Cerebellar cortex (tissue), 1 donor: ENCODE measurements at regions not wholly inside any gene's neighbourhood (a gene's known extent, or its start where the extent isn't known, plus 50 kb on each side); places are given as distances from the start of the nearest gene placed in this dataset.

Experiments used
- DNase-seq: peaks from one replicate; pipeline ENCODE4 v3.0.0-alpha.2; 2015; ENCODE audit warnings: low spot score

GRCh38 chr21:38984982-38985567, 179.3 kb downstream of the ETS2 start:
- no peak for DNase-seq

- DNase-seq: no peak
These were observed 178.8 kb downstream of the ETS2 start for GRCh38 chr21:38984568-38984967.

GRCh38 chr21:38983560-38983959, 177.8 kb downstream of the ETS2 start:
- no peak for DNase-seq

GRCh38 chr21:38982804-38983203, 177.1 kb downstream of the ETS2 start:
- no peak for DNase-seq

GRCh38 chr21:38982096-38982495, 176.4 kb downstream of the ETS2 start:
- no peak for DNase-seq

GRCh38 chr21:38980416-38981313, 174.9 kb downstream of the ETS2 start:
- DNase-seq: no peak

GRCh38 chr21:38979271-38980121, 173.8 kb downstream of the ETS2 start:
- no peak for DNase-seq

- DNase-seq: no peak
These were observed 171.2 kb downstream of the ETS2 start for GRCh38 chr21:38976900-38977299.

- DNase-seq: no peak
These were observed 167.8 kb downstream of the ETS2 start for GRCh38 chr21:38973552-38973951.

- no peak for DNase-seq
These were observed 166.3 kb downstream of the ETS2 start for GRCh38 chr21:38972078-38972477.

GRCh38 chr21:38970765-38971164, 165.0 kb downstream of the ETS2 start:
- DNase-seq: no peak

GRCh38 chr21:38968887-38969543, 163.3 kb downstream of the ETS2 start:
- no peak for DNase-seq

- no peak for DNase-seq
These were observed 160.3 kb downstream of the ETS2 start for GRCh38 chr21:38965910-38966504.

GRCh38 chr21:38965241-38965640, 159.5 kb downstream of the ETS2 start:
- DNase-seq: no peak

GRCh38 chr21:38963006-38963405, 157.3 kb downstream of the ETS2 start:
- DNase-seq: no peak

- no peak for DNase-seq
These were observed 154.5 kb downstream of the ETS2 start for GRCh38 chr21:38960251-38960650.

- DNase-seq: no peak
These were observed 153.9 kb downstream of the ETS2 start for GRCh38 chr21:38959692-38960061.

GRCh38 chr21:38958940-38959691, 153.4 kb downstream of the ETS2 start:
- no peak for DNase-seq

GRCh38 chr21:38958323-38958705, 152.6 kb downstream of the ETS2 start:
- no peak for DNase-seq

GRCh38 chr21:38957575-38958322, 152.0 kb downstream of the ETS2 start:
- DNase-seq: no peak
